T-helper 1 cell treated with Interleukin-12 subunit alpha and Interleukin-12 subunit beta and Interleukin-4 antibody, amounts not matched to agents 30 μg/mL and 1 μg/mL, for 36 hours (primary cell): ENCODE measurements at regions not wholly inside any gene's neighbourhood (a gene's known extent, or its start where the extent isn't known, plus 50 kb on each side); places are given as distances from the start of the nearest gene placed in this dataset.

Source experiments
- H3K27ac Mint-ChIP-seq: one replicate; pipeline ENCODE4 v1.8.0; 2021; ENCODE audit warnings: mild to moderate bottlenecking, mixed read lengths
- H3K27me3 Mint-ChIP-seq: one replicate; pipeline ENCODE4 v1.8.0; 2021; ENCODE audit warnings: low read depth, mixed read lengths
- H3K36me3 Mint-ChIP-seq: one replicate; pipeline ENCODE4 v1.8.0; 2021; ENCODE audit warnings: low read depth, mixed read lengths
- H3K4me1 Mint-ChIP-seq: one replicate; pipeline ENCODE4 v1.8.0; 2021; ENCODE audit warnings: low read depth, mixed read lengths
- H3K4me3 Mint-ChIP-seq: one replicate; pipeline ENCODE4 v1.8.0; 2021; ENCODE audit warnings: mild to moderate bottlenecking, moderate library complexity, mixed read lengths
- H3K9me3 Mint-ChIP-seq: one replicate; pipeline ENCODE4 v1.8.0; 2021; ENCODE audit warnings: mixed read lengths

GRCh38 chr18:54043484-54044251 is 180.8 kb downstream of the MBD2 start:
- H3K4me1 Mint-ChIP-seq: no peaks in the 10 kb centered on the region
- no peak overlapping the region for H3K27ac Mint-ChIP-seq
- peaks cover 10% of the 10 kb centered on the region for H3K27me3 Mint-ChIP-seq
- no peak overlapping the region for H3K4me3 Mint-ChIP-seq
- H3K9me3 Mint-ChIP-seq: no peaks in the 10 kb centered on the region
- H3K36me3 Mint-ChIP-seq: no peaks in the 10 kb centered on the region

GRCh38 chr18:54035927-54036326 is 188.5 kb downstream of the MBD2 start:
- Mint-ChIP-seq H3K36me3 (no peaks in the 10 kb centered on the region), H3K9me3 (no peaks in the 10 kb centered on the region), H3K27me3 (peaks cover 18% of the 10 kb centered on the region), H3K4me3 (no peak overlapping the region), H3K4me1 (no peaks in the 10 kb centered on the region), H3K27ac (no peak overlapping the region)

- H3K27ac Mint-ChIP-seq: no peak overlapping the region
- no peak overlapping the region for H3K4me3 Mint-ChIP-seq
- H3K27me3 Mint-ChIP-seq: peaks cover 15% of the 10 kb centered on the region
- no peaks in the 10 kb centered on the region for H3K36me3 Mint-ChIP-seq
- H3K4me1 Mint-ChIP-seq: no peaks in the 10 kb centered on the region
- H3K9me3 Mint-ChIP-seq: no peaks in the 10 kb centered on the region
Observed at GRCh38 chr18:54033052-54033451, 191.4 kb downstream of the MBD2 start.

- no peaks in the 10 kb centered on the region for H3K36me3 Mint-ChIP-seq
- no peak overlapping the region for H3K27ac Mint-ChIP-seq
- peaks cover 15% of the 10 kb centered on the region for H3K27me3 Mint-ChIP-seq
- H3K4me1 Mint-ChIP-seq: no peaks in the 10 kb centered on the region
- no peaks in the 10 kb centered on the region for H3K9me3 Mint-ChIP-seq
- H3K4me3 Mint-ChIP-seq: no peak overlapping the region
Observed at GRCh38 chr18:54032412-54032811, 192.1 kb downstream of the MBD2 start.

GRCh38 chr18:54031243-54031642 is 193.2 kb downstream of the MBD2 start:
- H3K36me3 Mint-ChIP-seq: no peaks in the 10 kb centered on the region
- H3K4me1 Mint-ChIP-seq: no peaks in the 10 kb centered on the region
- peaks cover 15% of the 10 kb centered on the region for H3K27me3 Mint-ChIP-seq
- H3K27ac Mint-ChIP-seq: no peak overlapping the region
- no peaks in the 10 kb centered on the region for H3K9me3 Mint-ChIP-seq
- no peak overlapping the region for H3K4me3 Mint-ChIP-seq

- Mint-ChIP-seq H3K9me3 (no peaks in the 10 kb centered on the region), H3K4me1 (no peaks in the 10 kb centered on the region), H3K36me3 (no peaks in the 10 kb centered on the region), H3K27ac (no peak overlapping the region), H3K27me3 (peaks cover 15% of the 10 kb centered on the region), H3K4me3 (no peak overlapping the region)
Observed at GRCh38 chr18:54030434-54030833, 194.0 kb downstream of the MBD2 start.

- Mint-ChIP-seq H3K4me3 (no peak overlapping the region), H3K36me3 (no peaks in the 10 kb centered on the region), H3K27me3 (peaks cover 5% of the 10 kb centered on the region), H3K4me1 (peaks cover 3% of the 10 kb centered on the region), H3K9me3 (no peaks in the 10 kb centered on the region), H3K27ac (no peak overlapping the region)
Observed at GRCh38 chr18:54023471-54023870, 201.0 kb downstream of the MBD2 start.

GRCh38 chr18:54020966-54021365 is 203.5 kb downstream of the MBD2 start:
- Mint-ChIP-seq H3K4me1 (peaks cover 3% of the 10 kb centered on the region), H3K27me3 (peaks cover 8% of the 10 kb centered on the region), H3K4me3 (no peak overlapping the region), H3K9me3 (no peaks in the 10 kb centered on the region), H3K36me3 (no peaks in the 10 kb centered on the region), H3K27ac (no peak overlapping the region)

- H3K27me3 Mint-ChIP-seq: peaks cover 10% of the 10 kb centered on the region
- no peaks in the 10 kb centered on the region for H3K36me3 Mint-ChIP-seq
- H3K4me3 Mint-ChIP-seq: no peak overlapping the region
- H3K4me1 Mint-ChIP-seq: peaks cover 3% of the 10 kb centered on the region
- H3K27ac Mint-ChIP-seq: no peak overlapping the region
- H3K9me3 Mint-ChIP-seq: no peaks in the 10 kb centered on the region
Observed at GRCh38 chr18:54020156-54020745, 204.2 kb downstream of the MBD2 start.

- Mint-ChIP-seq H3K9me3 (no peaks in the 10 kb centered on the region), H3K4me1 (peaks cover 3% of the 10 kb centered on the region), H3K27ac (no peak overlapping the region), H3K36me3 (no peaks in the 10 kb centered on the region), H3K27me3 (peaks cover 8% of the 10 kb centered on the region), H3K4me3 (no peak overlapping the region)
Observed at GRCh38 chr18:54019641-54020040, 204.8 kb downstream of the MBD2 start.

- no peaks in the 10 kb centered on the region for H3K9me3 Mint-ChIP-seq
- no peak overlapping the region for H3K27ac Mint-ChIP-seq
- H3K36me3 Mint-ChIP-seq: no peaks in the 10 kb centered on the region
- peaks cover 8% of the 10 kb centered on the region for H3K27me3 Mint-ChIP-seq
- no peaks in the 10 kb centered on the region for H3K4me1 Mint-ChIP-seq
- H3K4me3 Mint-ChIP-seq: no peak overlapping the region
Observed at GRCh38 chr18:54013452-54013851, 211.0 kb downstream of the MBD2 start.

- H3K27ac Mint-ChIP-seq: no peak overlapping the region
- H3K36me3 Mint-ChIP-seq: no peaks in the 10 kb centered on the region
- no peaks in the 10 kb centered on the region for H3K9me3 Mint-ChIP-seq
- H3K27me3 Mint-ChIP-seq: no peaks in the 10 kb centered on the region
- no peak overlapping the region for H3K4me3 Mint-ChIP-seq
- no peaks in the 10 kb centered on the region for H3K4me1 Mint-ChIP-seq
Observed at GRCh38 chr18:54004828-54005227, 219.6 kb downstream of the MBD2 start.

- H3K27ac Mint-ChIP-seq: no peak overlapping the region
- H3K27me3 Mint-ChIP-seq: no peaks in the 10 kb centered on the region
- H3K4me1 Mint-ChIP-seq: no peaks in the 10 kb centered on the region
- H3K4me3 Mint-ChIP-seq: no peak overlapping the region
- no peaks in the 10 kb centered on the region for H3K36me3 Mint-ChIP-seq
- no peaks in the 10 kb centered on the region for H3K9me3 Mint-ChIP-seq
Observed at GRCh38 chr18:54003195-54003594, 221.3 kb downstream of the MBD2 start.

- Mint-ChIP-seq H3K36me3 (no peaks in the 10 kb centered on the region), H3K27ac (no peak overlapping the region), H3K4me1 (no peaks in the 10 kb centered on the region), H3K9me3 (no peaks in the 10 kb centered on the region), H3K27me3 (no peaks in the 10 kb centered on the region), H3K4me3 (no peak overlapping the region)
Observed at GRCh38 chr18:53997064-53997463, 227.4 kb downstream of the MBD2 start.

GRCh38 chr18:53994016-53994415 is 230.5 kb downstream of the MBD2 start:
- Mint-ChIP-seq H3K4me1 (no peaks in the 10 kb centered on the region), H3K27ac (no peak overlapping the region), H3K36me3 (no peaks in the 10 kb centered on the region), H3K27me3 (no peaks in the 10 kb centered on the region), H3K4me3 (no peak overlapping the region), H3K9me3 (no peaks in the 10 kb centered on the region)
